SU-DHL-6 (cell line): ENCODE measurements at regions not wholly inside any gene's neighbourhood (a gene's known extent, or its start where the extent isn't known, plus 50 kb on each side); places are given as distances from the start of the nearest gene placed in this dataset.

ENCODE experiments used
- CTCF ChIP-seq: fragments of 200-600 bp; sonication (generic); IDR thresholded peaks from one replicate; pipeline ENCODE4 v1.5.1; 2017; ENCODE audit warnings: antibody characterized with exemption, mild to moderate bottlenecking, low read length, moderate library complexity; ENCODE audit not compliant: insufficient read depth, poor library complexity, severe bottlenecking
- EZH2phosphoT487 ChIP-seq: fragments of 200-600 bp; sonication (generic), shearing (Covaris generic); conservative IDR thresholded peaks from 2 replicates; pipeline ENCODE4 v1.6.1; 2018; ENCODE audit warnings: mild to moderate bottlenecking, antibody characterized with exemption, low read length, moderate library complexity, mixed read lengths

DNA sequence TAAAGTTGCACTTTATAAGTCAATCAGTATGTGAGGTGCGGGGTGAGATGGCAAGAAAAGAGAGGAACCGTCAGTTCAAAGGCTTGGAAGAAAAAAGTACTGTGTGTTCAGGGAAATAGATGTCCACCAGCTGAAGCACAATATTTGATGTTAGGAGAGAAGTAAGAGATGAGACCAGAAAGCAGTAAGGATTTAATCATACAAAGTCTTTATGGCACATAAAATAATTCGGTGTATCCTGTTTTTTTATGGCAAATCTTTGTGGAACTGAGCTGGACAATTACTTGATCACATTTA is 197.2 kb downstream of the FAXC start:
- TF ChIP-seq CTCF (no peak), EZH2phosphoT487 (no peak)
